ENCODE measurements at regions not wholly inside any gene's neighbourhood (a gene's known extent, or its start where the extent isn't known, plus 50 kb on each side); places are given as distances from the start of the nearest gene placed in this dataset.

GRCh38 chr18:24805156-24805555 lies 344.7 kb downstream of the HRH4 start:
- TF ChIP-seq EMX1 (CRISPR knock-in tag; IDR thresholded peaks at IDR 0.05) (no peak), TP53 (CRISPR knock-in tag; IDR thresholded peaks at IDR 0.05) (no peak), CTCF (IDR thresholded peaks at IDR 0.05) (no peak), AFF4 (CRISPR knock-in tag; IDR thresholded peaks at IDR 0.05; ENCODE audit: borderline replicate concordance) (no peak), ZNF121 (CRISPR knock-in tag; IDR thresholded peaks at IDR 0.05) (no peak), ZNF671 (CRISPR knock-in tag; IDR thresholded peaks at IDR 0.05) (no peak), TEAD4 (CRISPR knock-in tag; IDR thresholded peaks at IDR 0.05) (no peak), E2F5 (CRISPR knock-in tag; IDR thresholded peaks at IDR 0.05) (no peak), ATF2 (CRISPR knock-in tag; IDR thresholded peaks at IDR 0.05; ENCODE audit: borderline replicate concordance, low read depth) (no peak), SP1 (CRISPR knock-in tag; conservative IDR thresholded peaks at IDR 0.05) (no peak), ETV6 (CRISPR knock-in tag; IDR thresholded peaks at IDR 0.05) (no peak), ZBTB43 (CRISPR knock-in tag; IDR thresholded peaks at IDR 0.05) (no peak)
- TF ChIP-seq, protein P1, sequence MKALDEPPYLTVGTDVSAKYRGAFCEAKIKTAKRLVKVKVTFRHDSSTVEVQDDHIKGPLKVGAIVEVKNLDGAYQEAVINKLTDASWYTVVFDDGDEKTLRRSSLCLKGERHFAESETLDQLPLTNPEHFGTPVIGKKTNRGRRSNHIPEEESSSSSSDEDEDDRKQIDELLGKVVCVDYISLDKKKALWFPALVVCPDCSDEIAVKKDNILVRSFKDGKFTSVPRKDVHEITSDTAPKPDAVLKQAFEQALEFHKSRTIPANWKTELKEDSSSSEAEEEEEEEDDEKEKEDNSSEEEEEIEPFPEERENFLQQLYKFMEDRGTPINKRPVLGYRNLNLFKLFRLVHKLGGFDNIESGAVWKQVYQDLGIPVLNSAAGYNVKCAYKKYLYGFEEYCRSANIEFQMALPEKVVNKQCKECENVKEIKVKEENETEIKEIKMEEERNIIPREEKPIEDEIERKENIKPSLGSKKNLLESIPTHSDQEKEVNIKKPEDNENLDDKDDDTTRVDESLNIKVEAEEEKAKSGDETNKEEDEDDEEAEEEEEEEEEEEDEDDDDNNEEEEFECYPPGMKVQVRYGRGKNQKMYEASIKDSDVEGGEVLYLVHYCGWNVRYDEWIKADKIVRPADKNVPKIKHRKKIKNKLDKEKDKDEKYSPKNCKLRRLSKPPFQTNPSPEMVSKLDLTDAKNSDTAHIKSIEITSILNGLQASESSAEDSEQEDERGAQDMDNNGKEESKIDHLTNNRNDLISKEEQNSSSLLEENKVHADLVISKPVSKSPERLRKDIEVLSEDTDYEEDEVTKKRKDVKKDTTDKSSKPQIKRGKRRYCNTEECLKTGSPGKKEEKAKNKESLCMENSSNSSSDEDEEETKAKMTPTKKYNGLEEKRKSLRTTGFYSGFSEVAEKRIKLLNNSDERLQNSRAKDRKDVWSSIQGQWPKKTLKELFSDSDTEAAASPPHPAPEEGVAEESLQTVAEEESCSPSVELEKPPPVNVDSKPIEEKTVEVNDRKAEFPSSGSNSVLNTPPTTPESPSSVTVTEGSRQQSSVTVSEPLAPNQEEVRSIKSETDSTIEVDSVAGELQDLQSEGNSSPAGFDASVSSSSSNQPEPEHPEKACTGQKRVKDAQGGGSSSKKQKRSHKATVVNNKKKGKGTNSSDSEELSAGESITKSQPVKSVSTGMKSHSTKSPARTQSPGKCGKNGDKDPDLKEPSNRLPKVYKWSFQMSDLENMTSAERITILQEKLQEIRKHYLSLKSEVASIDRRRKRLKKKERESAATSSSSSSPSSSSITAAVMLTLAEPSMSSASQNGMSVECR (CRISPR knock-in tag; IDR thresholded peaks at IDR 0.05; ENCODE audit: borderline replicate concordance): no peak
- TF ChIP-seq, protein P2, sequence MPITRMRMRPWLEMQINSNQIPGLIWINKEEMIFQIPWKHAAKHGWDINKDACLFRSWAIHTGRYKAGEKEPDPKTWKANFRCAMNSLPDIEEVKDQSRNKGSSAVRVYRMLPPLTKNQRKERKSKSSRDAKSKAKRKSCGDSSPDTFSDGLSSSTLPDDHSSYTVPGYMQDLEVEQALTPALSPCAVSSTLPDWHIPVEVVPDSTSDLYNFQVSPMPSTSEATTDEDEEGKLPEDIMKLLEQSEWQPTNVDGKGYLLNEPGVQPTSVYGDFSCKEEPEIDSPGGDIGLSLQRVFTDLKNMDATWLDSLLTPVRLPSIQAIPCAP (CRISPR knock-in tag; IDR thresholded peaks at IDR 0.05): no peak

All from WTC11 (cell line).